HG02571 (cell line): ENCODE measurements at regions not wholly inside any gene's neighbourhood (a gene's known extent, or its start where the extent isn't known, plus 50 kb on each side); places are given as distances from the start of the nearest gene placed in this dataset.
A peak's percentile ranks its signal among the peaks of the same experiment; 100 is the strongest.
"Not testable (repeated sequence)": the region's sequence is repeated elsewhere in the genome, so short reads cannot be mapped to it uniquely, and the experiment has no call there.

ENCODE experiments used
- ATAC-seq: cut with Tn5 transposase; IDR thresholded peaks from one replicate; pipeline ENCODE4 v1.9.1; 2021; ENCODE audit warnings: mild to moderate bottlenecking, moderate library complexity; ENCODE audit not compliant: unreplicated experiment

GRCh38 chr6:95848717-95849116 is 167.1 kb upstream of the FUT9 start:
- no peak for ATAC-seq

GRCh38 chr6:95856876-95857364 is 158.9 kb upstream of the FUT9 start:
- no peak for ATAC-seq

- ATAC-seq = no peak
Measured at GRCh38 chr6:95865857-95866256, 149.9 kb upstream of the FUT9 start.

- no peak for ATAC-seq
Measured at GRCh38 chr6:95866732-95867131, 149.0 kb upstream of the FUT9 start.

GRCh38 chr6:95867205-95867604 is 148.6 kb upstream of the FUT9 start:
- no peak for ATAC-seq

GRCh38 chr6:95877480-95877879 is 138.3 kb upstream of the FUT9 start:
- ATAC-seq = no peak

GRCh38 chr6:95879856-95880255 is 135.9 kb upstream of the FUT9 start:
- no peak for ATAC-seq

- no peak for ATAC-seq
Measured at GRCh38 chr6:95882371-95882770, 133.4 kb upstream of the FUT9 start.

GRCh38 chr6:95888711-95889110 is 127.1 kb upstream of the FUT9 start:
- not testable (repeated sequence) for ATAC-seq

- no peak for ATAC-seq
Measured at GRCh38 chr6:95905132-95905531, 110.6 kb upstream of the FUT9 start.

GRCh38 chr6:95917034-95917433 is 98.7 kb upstream of the FUT9 start:
- ATAC-seq = no peak

- peak; percentile 54 for ATAC-seq
Measured at GRCh38 chr6:95923518-95923917, 92.3 kb upstream of the FUT9 start.

GRCh38 chr6:95935736-95936135 is 80.0 kb upstream of the FUT9 start:
- no peak for ATAC-seq

GRCh38 chr6:95946906-95947305 is 68.9 kb upstream of the FUT9 start:
- no peak for ATAC-seq

GRCh38 chr6:95948324-95948723 is 67.5 kb upstream of the FUT9 start:
- no peak for ATAC-seq

GRCh38 chr6:95949985-95950384 is 65.8 kb upstream of the FUT9 start:
- ATAC-seq = no peak

- no peak for ATAC-seq
Measured at GRCh38 chr6:95958686-95959085, 57.1 kb upstream of the FUT9 start.

GRCh38 chr6:95959261-95959660 is 56.5 kb upstream of the FUT9 start:
- ATAC-seq = no peak
